GM23338 (cell line): ENCODE measurements at regions not wholly inside any gene's neighbourhood (a gene's known extent, or its start where the extent isn't known, plus 50 kb on each side); places are given as distances from the start of the nearest gene placed in this dataset.

ENCODE experiments used
- ATAC-seq: fragments of 200-7000 bp; cut with Tn5 transposase; 3 replicates; pipeline ENCODE4 v1.9.1; 2020
- DNase-seq: peaks from one replicate; pipeline ENCODE4 v3.0.0-alpha.2; 2015; ENCODE audit warnings: low spot score
- H2AFZ ChIP-seq: fragments of 200-600 bp; sonication (generic); 2 replicates; pipeline ENCODE4 v1.8.0; 2016; ENCODE audit warnings: antibody characterized with exemption, mild to moderate bottlenecking, moderate library complexity
- H3F3A ChIP-seq: fragments of 200-600 bp; sonication (generic); replicated peaks from 2 replicates; pipeline ENCODE4 v1.8.0; 2017; ENCODE audit warnings: antibody characterized with exemption, mixed run types, low read depth
- H3K27ac ChIP-seq: fragments of 200-600 bp; sonication (generic); 2 replicates; pipeline ENCODE4 v1.6.1; 2016; ENCODE audit warnings: low read depth
- H3K27me3 ChIP-seq: fragments of 200-600 bp; sonication (generic); 2 replicates; pipeline ENCODE4 v1.8.0; 2016; ENCODE audit warnings: mild to moderate bottlenecking, mixed run types, moderate library complexity; ENCODE audit not compliant: insufficient read depth
- H3K36me3 ChIP-seq: fragments of 200-600 bp; sonication (generic); 2 replicates; pipeline ENCODE4 v1.8.0; 2016; ENCODE audit warnings: mild to moderate bottlenecking; ENCODE audit not compliant: insufficient read depth
- H3K4me1 ChIP-seq: fragments of 200-600 bp; sonication (generic); 2 replicates; pipeline ENCODE4 v1.8.0; 2016; ENCODE audit warnings: mild to moderate bottlenecking, moderate library complexity; ENCODE audit not compliant: insufficient read depth
- H3K4me2 ChIP-seq: fragments of 200-600 bp; sonication (generic); 2 replicates; pipeline ENCODE4 v1.7.1; 2017; ENCODE audit warnings: mixed run types
- H3K4me3 ChIP-seq: fragments of 200-600 bp; sonication (generic); 2 replicates; pipeline ENCODE4 v1.6.1; 2016; ENCODE audit warnings: mixed run types
- H3K79me2 ChIP-seq: fragments of 200-600 bp; sonication (generic); replicated peaks from 2 replicates; pipeline ENCODE4 v1.8.0; 2017; ENCODE audit warnings: mild to moderate bottlenecking; ENCODE audit not compliant: insufficient read depth
- H3K9me2 ChIP-seq: fragments of 200-600 bp; sonication (generic); 2 replicates; pipeline ENCODE4 v1.8.0; 2017; ENCODE audit not compliant: insufficient read depth
- H4K20me1 ChIP-seq: fragments of 200-600 bp; sonication (generic); replicated peaks from 2 replicates; pipeline ENCODE4 v1.8.0; 2017; ENCODE audit warnings: mild to moderate bottlenecking; ENCODE audit not compliant: insufficient read depth
- H3K27ac Mint-ChIP-seq: 2 replicates; pipeline ENCODE4 v1.8.0; 2020; ENCODE audit warnings: inconsistent platforms, mild to moderate bottlenecking, moderate library complexity, mixed read lengths
- H3K27me3 Mint-ChIP-seq: 3 replicates; pipeline ENCODE4 v1.8.0; 2022; ENCODE audit warnings: low read depth, mild to moderate bottlenecking, moderate library complexity, mixed read lengths, inconsistent platforms; ENCODE audit not compliant: insufficient read depth, poor library complexity
- H3K36me3 Mint-ChIP-seq: 3 replicates; pipeline ENCODE4 v1.8.0; 2021; ENCODE audit warnings: low read depth, mild to moderate bottlenecking, inconsistent platforms, moderate library complexity, mixed read lengths
- H3K4me1 Mint-ChIP-seq: 3 replicates; pipeline ENCODE4 v1.8.0; 2020; ENCODE audit warnings: mild to moderate bottlenecking, inconsistent platforms, mixed read lengths
- H3K4me3 Mint-ChIP-seq: 3 replicates; pipeline ENCODE4 v1.8.0; 2021; ENCODE audit warnings: moderate library complexity, mild to moderate bottlenecking, inconsistent platforms, mixed read lengths
- H3K9me3 Mint-ChIP-seq: 3 replicates; pipeline ENCODE4 v1.8.0; 2020; ENCODE audit warnings: moderate library complexity, mild to moderate bottlenecking, inconsistent platforms, mixed read lengths
- CREB1 ChIP-seq: fragments of 250-450 bp; sonication (Bioruptor Pico); IDR thresholded peaks from 2 replicates; pipeline ENCODE4 v1.5.0; 2020; ENCODE audit warnings: low read depth, mild to moderate bottlenecking, moderate library complexity
- EZH2 ChIP-seq: fragments of 200-600 bp; sonication (generic); IDR thresholded peaks from one replicate; pipeline ENCODE4 v1.8.0; 2017; ENCODE audit warnings: antibody characterized with exemption, mild to moderate bottlenecking, low read depth; ENCODE audit not compliant: unreplicated experiment
- EZH2phosphoT487 ChIP-seq: fragments of 200-600 bp; sonication (generic); IDR thresholded peaks from one replicate; pipeline ENCODE4 v1.8.1; 2018; ENCODE audit warnings: antibody characterized with exemption; ENCODE audit not compliant: unreplicated experiment
- JUNB ChIP-seq: IDR thresholded peaks from one replicate; pipeline ENCODE4 v1.6.1; 2016; ENCODE audit warnings: antibody characterized with exemption; ENCODE audit not compliant: unreplicated experiment
- NANOG ChIP-seq: IDR thresholded peaks from 2 replicates; pipeline ENCODE4 v1.6.1; 2016; ENCODE audit warnings: antibody characterized with exemption, borderline replicate concordance
- POLR2AphosphoS5 ChIP-seq: IDR thresholded peaks from 2 replicates; pipeline ENCODE4 v1.6.1; 2016; ENCODE audit warnings: antibody characterized with exemption, low read depth
- STAT1 ChIP-seq: IDR thresholded peaks from one replicate; pipeline ENCODE4 v1.6.1; 2016; ENCODE audit warnings: antibody characterized with exemption; ENCODE audit not compliant: unreplicated experiment
- ZNF114 ChIP-seq: fragments of 250-450 bp; sonication (Bioruptor Pico); IDR thresholded peaks from 2 replicates; pipeline ENCODE4 v1.5.0; 2020; ENCODE audit warnings: mild to moderate bottlenecking, moderate library complexity
- ZNF331 ChIP-seq: fragments of 250-450 bp; sonication (Bioruptor Pico); IDR thresholded peaks from 2 replicates; pipeline ENCODE4 v1.5.0; 2020; ENCODE audit warnings: low read depth, mild to moderate bottlenecking, moderate library complexity
- TF ChIP-seq, protein P1 (sequence below), 2 experiments: fragments of 200-600 bp in 1 of 2; sonication (generic) in 1 of 2; conservative IDR thresholded peaks; 2 replicates each; pipeline versions ENCODE4 v1.5.1 to v1.6.1; 2016 to 2017; ENCODE audit warnings: antibody characterized with exemption in 2 of 2, low read depth in 2 of 2, mild to moderate bottlenecking in 2 of 2, moderate library complexity in 1 of 2
- TF ChIP-seq, protein P2 (sequence below): IDR thresholded peaks from one replicate; pipeline ENCODE4 v1.6.1; 2018; ENCODE audit warnings: antibody characterized with exemption; ENCODE audit not compliant: unreplicated experiment
- TF ChIP-seq, protein P3 (sequence below): IDR thresholded peaks from 2 replicates; pipeline ENCODE4 v1.6.1; 2016; ENCODE audit warnings: antibody characterized with exemption
- TF ChIP-seq, protein P4 (sequence below): fragments of 250-450 bp; sonication (Bioruptor Pico); IDR thresholded peaks from 2 replicates; pipeline ENCODE4 v1.5.0; 2020; ENCODE audit warnings: mild to moderate bottlenecking, moderate library complexity

DNA sequence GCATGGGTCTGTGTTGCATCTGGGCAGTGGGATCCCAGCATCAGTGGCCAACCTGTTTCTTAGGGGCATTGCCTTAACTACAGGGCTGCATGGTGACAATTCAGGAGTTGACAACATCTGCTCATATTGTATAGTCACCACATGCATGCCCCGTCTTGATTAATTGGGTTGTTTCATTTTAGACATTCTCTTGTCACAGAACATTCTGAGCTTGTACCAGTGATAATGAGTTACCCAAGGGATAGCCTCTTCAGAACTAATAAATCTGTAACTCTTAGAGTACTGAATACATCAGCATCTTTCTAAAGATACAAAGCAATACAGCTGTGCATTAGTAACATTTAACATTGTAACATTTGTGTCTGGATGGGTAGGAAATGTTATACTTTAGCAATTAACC, 426.5 kb upstream of the CD180 start:
- Histone ChIP-seq H3K9me2 (0 out of 2 replicates have a peak, but pooled peaks cover 2% of the 10 kb centered on the region), H3K27ac (no peak overlapping the region), H3K27me3 (no peaks in the 10 kb centered on the region), H3K36me3 (no peaks in the 10 kb centered on the region), H3K79me2 (no peaks in the 10 kb centered on the region), H2AFZ (no peak overlapping the region), H3K4me2 (no peak overlapping the region), H4K20me1 (no peaks in the 10 kb centered on the region), H3K4me3 (no peak overlapping the region), H3K4me1 (peaks cover 18% of the 10 kb centered on the region), H3F3A (no peaks in the 10 kb centered on the region)
- DNase-seq: no peak
- no peaks in the 10 kb centered on the region for H3K36me3 Mint-ChIP-seq
- peaks cover 5% of the 10 kb centered on the region for H3K27me3 Mint-ChIP-seq
- no peak overlapping the region for H3K4me3 Mint-ChIP-seq
- no peak overlapping the region for H3K27ac Mint-ChIP-seq
- ATAC-seq: no peak
- H3K4me1 Mint-ChIP-seq: peaks cover 17% of the 10 kb centered on the region
- TF ChIP-seq, protein P1, sequence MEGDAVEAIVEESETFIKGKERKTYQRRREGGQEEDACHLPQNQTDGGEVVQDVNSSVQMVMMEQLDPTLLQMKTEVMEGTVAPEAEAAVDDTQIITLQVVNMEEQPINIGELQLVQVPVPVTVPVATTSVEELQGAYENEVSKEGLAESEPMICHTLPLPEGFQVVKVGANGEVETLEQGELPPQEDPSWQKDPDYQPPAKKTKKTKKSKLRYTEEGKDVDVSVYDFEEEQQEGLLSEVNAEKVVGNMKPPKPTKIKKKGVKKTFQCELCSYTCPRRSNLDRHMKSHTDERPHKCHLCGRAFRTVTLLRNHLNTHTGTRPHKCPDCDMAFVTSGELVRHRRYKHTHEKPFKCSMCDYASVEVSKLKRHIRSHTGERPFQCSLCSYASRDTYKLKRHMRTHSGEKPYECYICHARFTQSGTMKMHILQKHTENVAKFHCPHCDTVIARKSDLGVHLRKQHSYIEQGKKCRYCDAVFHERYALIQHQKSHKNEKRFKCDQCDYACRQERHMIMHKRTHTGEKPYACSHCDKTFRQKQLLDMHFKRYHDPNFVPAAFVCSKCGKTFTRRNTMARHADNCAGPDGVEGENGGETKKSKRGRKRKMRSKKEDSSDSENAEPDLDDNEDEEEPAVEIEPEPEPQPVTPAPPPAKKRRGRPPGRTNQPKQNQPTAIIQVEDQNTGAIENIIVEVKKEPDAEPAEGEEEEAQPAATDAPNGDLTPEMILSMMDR (conservative IDR thresholded peaks at IDR 0.05; ENCODE audit: low read depth in 2 of 2): no peak
- TF ChIP-seq POLR2AphosphoS5: no peak
- no peak for TF ChIP-seq ZNF331
- TF ChIP-seq, protein P2, sequence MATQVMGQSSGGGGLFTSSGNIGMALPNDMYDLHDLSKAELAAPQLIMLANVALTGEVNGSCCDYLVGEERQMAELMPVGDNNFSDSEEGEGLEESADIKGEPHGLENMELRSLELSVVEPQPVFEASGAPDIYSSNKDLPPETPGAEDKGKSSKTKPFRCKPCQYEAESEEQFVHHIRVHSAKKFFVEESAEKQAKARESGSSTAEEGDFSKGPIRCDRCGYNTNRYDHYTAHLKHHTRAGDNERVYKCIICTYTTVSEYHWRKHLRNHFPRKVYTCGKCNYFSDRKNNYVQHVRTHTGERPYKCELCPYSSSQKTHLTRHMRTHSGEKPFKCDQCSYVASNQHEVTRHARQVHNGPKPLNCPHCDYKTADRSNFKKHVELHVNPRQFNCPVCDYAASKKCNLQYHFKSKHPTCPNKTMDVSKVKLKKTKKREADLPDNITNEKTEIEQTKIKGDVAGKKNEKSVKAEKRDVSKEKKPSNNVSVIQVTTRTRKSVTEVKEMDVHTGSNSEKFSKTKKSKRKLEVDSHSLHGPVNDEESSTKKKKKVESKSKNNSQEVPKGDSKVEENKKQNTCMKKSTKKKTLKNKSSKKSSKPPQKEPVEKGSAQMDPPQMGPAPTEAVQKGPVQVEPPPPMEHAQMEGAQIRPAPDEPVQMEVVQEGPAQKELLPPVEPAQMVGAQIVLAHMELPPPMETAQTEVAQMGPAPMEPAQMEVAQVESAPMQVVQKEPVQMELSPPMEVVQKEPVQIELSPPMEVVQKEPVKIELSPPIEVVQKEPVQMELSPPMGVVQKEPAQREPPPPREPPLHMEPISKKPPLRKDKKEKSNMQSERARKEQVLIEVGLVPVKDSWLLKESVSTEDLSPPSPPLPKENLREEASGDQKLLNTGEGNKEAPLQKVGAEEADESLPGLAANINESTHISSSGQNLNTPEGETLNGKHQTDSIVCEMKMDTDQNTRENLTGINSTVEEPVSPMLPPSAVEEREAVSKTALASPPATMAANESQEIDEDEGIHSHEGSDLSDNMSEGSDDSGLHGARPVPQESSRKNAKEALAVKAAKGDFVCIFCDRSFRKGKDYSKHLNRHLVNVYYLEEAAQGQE: no peak
- no peak for TF ChIP-seq CREB1 (CRISPR knock-in tag)
- TF ChIP-seq, protein P3, sequence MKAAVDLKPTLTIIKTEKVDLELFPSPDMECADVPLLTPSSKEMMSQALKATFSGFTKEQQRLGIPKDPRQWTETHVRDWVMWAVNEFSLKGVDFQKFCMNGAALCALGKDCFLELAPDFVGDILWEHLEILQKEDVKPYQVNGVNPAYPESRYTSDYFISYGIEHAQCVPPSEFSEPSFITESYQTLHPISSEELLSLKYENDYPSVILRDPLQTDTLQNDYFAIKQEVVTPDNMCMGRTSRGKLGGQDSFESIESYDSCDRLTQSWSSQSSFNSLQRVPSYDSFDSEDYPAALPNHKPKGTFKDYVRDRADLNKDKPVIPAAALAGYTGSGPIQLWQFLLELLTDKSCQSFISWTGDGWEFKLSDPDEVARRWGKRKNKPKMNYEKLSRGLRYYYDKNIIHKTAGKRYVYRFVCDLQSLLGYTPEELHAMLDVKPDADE: no peak
- TF ChIP-seq STAT1: no peak
- no peak for TF ChIP-seq EZH2phosphoT487
- no peak for TF ChIP-seq JUNB
- TF ChIP-seq, protein P4, sequence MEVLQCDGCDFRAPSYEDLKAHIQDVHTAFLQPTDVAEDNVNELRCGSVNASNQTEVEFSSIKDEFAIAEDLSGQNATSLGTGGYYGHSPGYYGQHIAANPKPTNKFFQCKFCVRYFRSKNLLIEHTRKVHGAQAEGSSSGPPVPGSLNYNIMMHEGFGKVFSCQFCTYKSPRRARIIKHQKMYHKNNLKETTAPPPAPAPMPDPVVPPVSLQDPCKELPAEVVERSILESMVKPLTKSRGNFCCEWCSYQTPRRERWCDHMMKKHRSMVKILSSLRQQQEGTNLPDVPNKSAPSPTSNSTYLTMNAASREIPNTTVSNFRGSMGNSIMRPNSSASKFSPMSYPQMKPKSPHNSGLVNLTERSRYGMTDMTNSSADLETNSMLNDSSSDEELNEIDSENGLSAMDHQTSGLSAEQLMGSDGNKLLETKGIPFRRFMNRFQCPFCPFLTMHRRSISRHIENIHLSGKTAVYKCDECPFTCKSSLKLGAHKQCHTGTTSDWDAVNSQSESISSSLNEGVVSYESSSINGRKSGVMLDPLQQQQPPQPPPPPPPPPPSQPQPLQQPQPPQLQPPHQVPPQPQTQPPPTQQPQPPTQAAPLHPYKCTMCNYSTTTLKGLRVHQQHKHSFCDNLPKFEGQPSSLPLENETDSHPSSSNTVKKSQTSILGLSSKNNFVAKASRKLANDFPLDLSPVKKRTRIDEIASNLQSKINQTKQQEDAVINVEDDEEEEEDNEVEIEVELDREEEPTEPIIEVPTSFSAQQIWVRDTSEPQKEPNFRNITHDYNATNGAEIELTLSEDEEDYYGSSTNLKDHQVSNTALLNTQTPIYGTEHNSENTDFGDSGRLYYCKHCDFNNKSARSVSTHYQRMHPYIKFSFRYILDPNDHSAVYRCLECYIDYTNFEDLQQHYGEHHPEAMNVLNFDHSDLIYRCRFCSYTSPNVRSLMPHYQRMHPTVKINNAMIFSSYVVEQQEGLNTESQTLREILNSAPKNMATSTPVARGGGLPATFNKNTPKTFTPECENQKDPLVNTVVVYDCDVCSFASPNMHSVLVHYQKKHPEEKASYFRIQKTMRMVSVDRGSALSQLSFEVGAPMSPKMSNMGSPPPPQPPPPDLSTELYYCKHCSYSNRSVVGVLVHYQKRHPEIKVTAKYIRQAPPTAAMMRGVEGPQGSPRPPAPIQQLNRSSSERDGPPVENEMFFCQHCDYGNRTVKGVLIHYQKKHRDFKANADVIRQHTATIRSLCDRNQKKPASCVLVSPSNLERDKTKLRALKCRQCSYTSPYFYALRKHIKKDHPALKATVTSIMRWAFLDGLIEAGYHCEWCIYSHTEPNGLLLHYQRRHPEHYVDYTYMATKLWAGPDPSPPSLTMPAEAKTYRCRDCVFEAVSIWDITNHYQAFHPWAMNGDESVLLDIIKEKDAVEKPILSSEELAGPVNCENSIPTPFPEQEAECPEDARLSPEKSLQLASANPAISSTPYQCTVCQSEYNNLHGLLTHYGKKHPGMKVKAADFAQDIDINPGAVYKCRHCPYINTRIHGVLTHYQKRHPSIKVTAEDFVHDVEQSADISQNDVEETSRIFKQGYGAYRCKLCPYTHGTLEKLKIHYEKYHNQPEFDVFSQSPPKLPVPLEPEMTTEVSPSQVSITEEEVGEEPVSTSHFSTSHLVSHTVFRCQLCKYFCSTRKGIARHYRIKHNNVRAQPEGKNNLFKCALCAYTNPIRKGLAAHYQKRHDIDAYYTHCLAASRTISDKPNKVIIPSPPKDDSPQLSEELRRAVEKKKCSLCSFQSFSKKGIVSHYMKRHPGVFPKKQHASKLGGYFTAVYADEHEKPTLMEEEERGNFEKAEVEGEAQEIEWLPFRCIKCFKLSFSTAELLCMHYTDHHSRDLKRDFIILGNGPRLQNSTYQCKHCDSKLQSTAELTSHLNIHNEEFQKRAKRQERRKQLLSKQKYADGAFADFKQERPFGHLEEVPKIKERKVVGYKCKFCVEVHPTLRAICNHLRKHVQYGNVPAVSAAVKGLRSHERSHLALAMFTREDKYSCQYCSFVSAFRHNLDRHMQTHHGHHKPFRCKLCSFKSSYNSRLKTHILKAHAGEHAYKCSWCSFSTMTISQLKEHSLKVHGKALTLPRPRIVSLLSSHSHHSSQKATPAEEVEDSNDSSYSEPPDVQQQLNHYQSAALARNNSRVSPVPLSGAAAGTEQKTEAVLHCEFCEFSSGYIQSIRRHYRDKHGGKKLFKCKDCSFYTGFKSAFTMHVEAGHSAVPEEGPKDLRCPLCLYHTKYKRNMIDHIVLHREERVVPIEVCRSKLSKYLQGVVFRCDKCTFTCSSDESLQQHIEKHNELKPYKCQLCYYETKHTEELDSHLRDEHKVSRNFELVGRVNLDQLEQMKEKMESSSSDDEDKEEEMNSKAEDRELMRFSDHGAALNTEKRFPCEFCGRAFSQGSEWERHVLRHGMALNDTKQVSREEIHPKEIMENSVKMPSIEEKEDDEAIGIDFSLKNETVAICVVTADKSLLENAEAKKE: no peak
- TF ChIP-seq ZNF114: no peak
- no peak for TF ChIP-seq EZH2
- TF ChIP-seq NANOG: no peak
- peaks cover 4% of the 10 kb centered on the region for H3K9me3 Mint-ChIP-seq
